GM12878 (cell line): ENCODE measurements at regions not wholly inside any gene's neighbourhood (a gene's known extent, or its start where the extent isn't known, plus 50 kb on each side); places are given as distances from the start of the nearest gene placed in this dataset.

Source experiments
- ATAC-seq: fragments of 200-7000 bp; cut with Tn5 transposase; 3 replicates; pipeline ENCODE4 v1.9.1; 2020; ENCODE audit warnings: mild to moderate bottlenecking, moderate library complexity
- BruUV-seq: library from RNA; stranded (reverse); fragments of 400-500 nt; replicated peaks from 2 replicates; lab custom pipeline; 2021; lab: Mats Ljungman, UMichigan
- CTCF ChIA-PET: fragments of 300-600 bp; sonication (Branson Sonifier 250); formaldehyde crosslinking; extraction: SDS; loops from one replicate; lab custom pipeline; 2021; ENCODE audit warnings: inconsistent platforms; lab: Yijun Ruan, JAX
- POLR2A ChIA-PET: fragments of 350-600 bp; formaldehyde crosslinking; extraction: SDS; loops from one replicate; lab custom pipeline; 2021; ENCODE audit warnings: inconsistent platforms; lab: Charles Lee
- RAD21 ChIA-PET: fragments of 300-600 bp; sonication (Branson Sonifier 250); formaldehyde crosslinking; loops from one replicate; lab custom pipeline; 2023; ENCODE audit warnings: antibody characterized with exemption; ENCODE audit not compliant: unreplicated experiment; lab: Charles Lee
- SMC1A ChIA-PET: fragments of 300-600 bp; sonication (Branson Sonifier 250); formaldehyde crosslinking; loops from one replicate; lab custom pipeline; 2023; ENCODE audit not compliant: unreplicated experiment, uncharacterized antibody; lab: Charles Lee
- DNase-seq: peaks from one replicate; pipeline ENCODE4 v3.0.0-alpha.2; 2011; ENCODE audit warnings: low read depth, low spot score
- FAIRE-seq: peaks from 3 replicates; lab custom pipeline; 2011; peaks lifted over from hg19 to GRCh38; lab: Jason Lieb, UNC
- H2AFZ ChIP-seq: 2 replicates; pipeline ENCODE4 v1.6.0; 2011; ENCODE audit warnings: low read depth, low read length, control low read depth; ENCODE audit not compliant: control insufficient read depth
- H3K27ac ChIP-seq: 2 replicates; pipeline ENCODE4 v1.5.1; 2011; ENCODE audit warnings: control low read depth; ENCODE audit not compliant: control insufficient read depth, insufficient read depth
- H3K27me3 ChIP-seq, 2 experiments: replicated peaks in 1 of 2; 2 replicates each; pipeline versions ENCODE4 v1.6.0 to v1.6.1; 2011; ENCODE audit warnings: low read length in 1 of 2; ENCODE audit not compliant: control insufficient read depth in 2 of 2, insufficient read depth in 2 of 2
- H3K36me3 ChIP-seq, 2 experiments: 2 replicates each; pipeline ENCODE4 v1.5.1; 2011; ENCODE audit warnings: low read length in 1 of 2; ENCODE audit not compliant: control insufficient read depth in 2 of 2, insufficient read depth in 2 of 2
- H3K4me1 ChIP-seq: 2 replicates; pipeline ENCODE4 v1.6.1; 2011; ENCODE audit warnings: mild to moderate bottlenecking, low read length, moderate library complexity, mixed read lengths; ENCODE audit not compliant: control insufficient read depth, insufficient read depth
- H3K4me2 ChIP-seq: 2 replicates; pipeline ENCODE4 v1.6.0; 2011; ENCODE audit warnings: control low read depth; ENCODE audit not compliant: control insufficient read depth, insufficient read depth
- H3K4me3 ChIP-seq: fragments of 200-600 bp; sonication (generic); 2 replicates; pipeline ENCODE4 v1.5.1; 2016
- H3K79me2 ChIP-seq: 2 replicates; pipeline ENCODE4 v1.6.0; 2011; ENCODE audit warnings: low read length; ENCODE audit not compliant: control insufficient read depth, insufficient read depth
- H3K9ac ChIP-seq: 2 replicates; pipeline ENCODE4 v1.8.0; 2011; ENCODE audit warnings: low read length, control low read depth, mixed read lengths; ENCODE audit not compliant: control insufficient read depth, insufficient read depth
- H3K9me3 ChIP-seq: replicated peaks from 3 replicates; pipeline ENCODE4 v1.5.1; 2011; ENCODE audit warnings: mild to moderate bottlenecking, low read length; ENCODE audit not compliant: control insufficient read depth, insufficient read depth
- H4K20me1 ChIP-seq: 2 replicates; pipeline ENCODE4 v1.6.0; 2011; ENCODE audit not compliant: control insufficient read depth, insufficient read depth
- BACH1 ChIP-seq: fragments of 450-650 bp; IDR thresholded peaks from 2 replicates; pipeline ENCODE4 v1.6.1; 2017; ENCODE audit warnings: mild to moderate bottlenecking, borderline replicate concordance
- CBFB ChIP-seq: IDR thresholded peaks from 2 replicates; pipeline ENCODE4 v1.6.1; 2016; ENCODE audit warnings: antibody characterized with exemption, low read depth
- CHD4 ChIP-seq: fragments of 200-600 bp; sonication (generic); IDR thresholded peaks from 2 replicates; pipeline ENCODE4 v1.6.1; 2016; ENCODE audit warnings: mild to moderate bottlenecking
- HCFC1 ChIP-seq: fragments of 150-350 bp; IDR thresholded peaks from 2 replicates; pipeline ENCODE4 v1.6.1; 2014; ENCODE audit warnings: low read length
- JUNB ChIP-seq: IDR thresholded peaks from 2 replicates; pipeline ENCODE4 v1.6.1; 2016; ENCODE audit warnings: antibody characterized with exemption, mild to moderate bottlenecking
- MYC ChIP-seq: IDR thresholded peaks from 2 replicates; pipeline ENCODE4 v1.6.1; 2011; ENCODE audit warnings: mild to moderate bottlenecking, low read length, moderate library complexity, inconsistent platforms; ENCODE audit not compliant: insufficient read depth, insufficient replicate concordance, insufficient read length, severe bottlenecking
- PAX5 ChIP-seq: IDR thresholded peaks from 2 replicates; pipeline ENCODE4 v1.6.1; 2011; ENCODE audit warnings: low read depth, low read length, borderline replicate concordance
- RELA ChIP-seq: fragments of 450-650 bp; IDR thresholded peaks from 2 replicates; pipeline ENCODE4 v1.8.0; 2014; ENCODE audit warnings: borderline replicate concordance; ENCODE audit not compliant: partially characterized antibody
- SIN3A ChIP-seq: IDR thresholded peaks from 2 replicates; pipeline ENCODE4 v1.6.1; 2012; ENCODE audit warnings: low read depth, low read length, improper control_type of control experiment
- SMAD1 ChIP-seq: fragments of 450-650 bp; IDR thresholded peaks from 2 replicates; pipeline ENCODE4 v1.6.1; 2018; ENCODE audit warnings: mild to moderate bottlenecking, low read depth; ENCODE audit not compliant: partially characterized antibody
- SMAD5 ChIP-seq: IDR thresholded peaks from 2 replicates; pipeline ENCODE4 v1.6.1; 2016; ENCODE audit warnings: antibody characterized with exemption, low read depth
- SUPT20H ChIP-seq: IDR thresholded peaks from 2 replicates; pipeline ENCODE4 v1.6.1; 2011; ENCODE audit warnings: low read depth, mild to moderate bottlenecking, low read length, moderate library complexity, borderline replicate concordance; ENCODE audit not compliant: control insufficient read depth
- TBL1XR1 ChIP-seq: IDR thresholded peaks from 2 replicates; pipeline ENCODE4 v1.6.1; 2012; ENCODE audit warnings: low read depth, low read length, improper control_type of control experiment
- WRNIP1 ChIP-seq: IDR thresholded peaks from 2 replicates; pipeline ENCODE4 v1.6.1; 2011; ENCODE audit warnings: low read depth, low read length, improper control_type of control experiment, borderline replicate concordance
- ZNF622 ChIP-seq: fragments of 450-650 bp; IDR thresholded peaks from 2 replicates; pipeline ENCODE4 v1.6.1; 2017; ENCODE audit warnings: mild to moderate bottlenecking, inconsistent platforms
- WGBS: methylation state at CpG from one replicate; pipeline ENCODE4 v1.1.6; 2016; ENCODE audit warnings: low lambda C conversion rate; ENCODE audit not compliant: insufficient replicate concordance, insufficient coverage; ENCODE audit errors: missing lambda C conversion rate; 5-methylcytosine and 5-hydroxymethylcytosine counted together
- in situ Hi-C: fragments of 300-500 bp; cut with MboI; formaldehyde crosslinking; loops from 9 replicates; pipeline ENCODE4 v1.14.3; 2018; ENCODE audit warnings: mixed read lengths
- intact Hi-C: fragments of 100-400 bp; cut with micrococcal nuclease; formaldehyde crosslinking; loops from one replicate; pipeline ENCODE4 v1.14.2; 2022; ENCODE audit not compliant: unreplicated experiment
- TF ChIP-seq, protein P1 (sequence below): fragments of 450-650 bp; IDR thresholded peaks from 2 replicates; pipeline ENCODE4 v1.6.1; 2017; ENCODE audit warnings: mild to moderate bottlenecking, moderate library complexity
- TF ChIP-seq, protein P2 (sequence below): fragments of 450-650 bp; formaldehyde crosslinking; IDR thresholded peaks from 2 replicates; pipeline ENCODE4 v1.4.0; 2020; ENCODE audit warnings: mild to moderate bottlenecking, moderate library complexity

DNA sequence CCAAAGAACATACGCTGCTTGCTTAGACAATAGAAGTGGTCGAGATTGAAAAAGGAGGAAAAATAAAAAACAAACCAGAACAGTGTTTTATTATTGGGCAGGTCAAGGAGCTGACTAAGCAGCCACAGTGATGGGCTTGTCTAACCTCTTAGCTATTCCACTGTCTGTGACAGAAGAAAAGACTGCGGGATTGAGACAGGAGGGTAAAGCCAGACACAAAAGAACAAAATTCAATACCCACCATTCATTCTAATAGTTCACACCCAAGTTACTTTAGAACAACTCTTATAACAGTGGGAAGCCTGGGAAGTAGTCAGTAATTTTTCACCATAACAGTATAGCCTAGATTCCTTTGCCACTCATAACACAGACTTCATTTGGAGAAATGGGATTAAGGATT, 435.4 kb downstream of the MFSD1 start (continued):
- TF ChIP-seq RELA, result no peak
- TF ChIP-seq HCFC1, result no peak
- no peak for TF ChIP-seq MYC
- TF ChIP-seq, all 136 proteins: peak for 0

DNA sequence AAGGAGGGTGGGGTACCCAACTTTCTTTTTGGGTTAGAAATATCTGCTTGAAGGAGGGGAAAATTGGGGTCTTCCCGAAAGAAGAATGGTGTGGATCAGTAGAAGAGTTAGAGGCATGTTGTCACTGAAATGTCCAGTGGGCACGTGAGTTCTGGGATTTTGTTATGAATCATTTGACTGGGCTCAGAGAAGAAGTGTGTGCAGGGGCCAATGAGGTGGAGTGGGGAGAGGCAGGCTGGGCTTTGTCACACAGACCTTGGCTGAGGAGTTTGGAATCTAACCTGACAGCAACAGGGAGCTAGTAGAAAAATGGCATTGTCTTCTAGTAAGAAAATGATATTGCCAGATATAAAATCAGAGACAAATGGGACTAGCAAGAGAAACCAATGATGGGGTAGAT, 436.8 kb downstream of the MFSD1 start:
- FAIRE-seq (no peak), DNase-seq (no peak), ATAC-seq (no peak)
- H3K4me1 ChIP-seq, result no peaks in the 10 kb centered on the region
- H3K27me3 ChIP-seq, result no peaks in the 10 kb centered on the region
- H3K79me2 ChIP-seq, result no peaks in the 10 kb centered on the region
- no TSS peak for BruUV-seq
- in situ Hi-C loops, result no loop called here
- no peaks in the 10 kb centered on the region for H4K20me1 ChIP-seq
- intact Hi-C loops, result no loop called here
- ChIA-PET CTCF (no interaction called here), SMC1A (interaction anchor here (2.1 kb wide), 1 partner anchor 11 kb away, joined by 6 read pairs; no protein-coding TSS in a partner anchor), POLR2A (no interaction called here), RAD21 (no interaction called here)
- H3K4me2 ChIP-seq, result no peak overlapping the region
- no peaks in the 10 kb centered on the region for H3K9me3 ChIP-seq
- no peak overlapping the region for H3K4me3 ChIP-seq
- H3K9ac ChIP-seq, result no peak overlapping the region
- H3K36me3 ChIP-seq, result no peaks in the 10 kb centered on the region
- H3K27ac ChIP-seq, result no peak overlapping the region
- H2AFZ ChIP-seq, result no peak overlapping the region
- 0% methylated on average over 2 of the region's 2 CpGs for WGBS
- TF ChIP-seq PAX5 (no peak), SIN3A (no peak), MYC (no peak), CBFB (no peak), SMAD5 (no peak), SMAD1 (no peak), BACH1 (no peak), JUNB (no peak), WRNIP1 (no peak), CHD4 (no peak), SUPT20H (no peak), TBL1XR1 (no peak), ZNF622 (no peak)
- TF ChIP-seq, protein P1, sequence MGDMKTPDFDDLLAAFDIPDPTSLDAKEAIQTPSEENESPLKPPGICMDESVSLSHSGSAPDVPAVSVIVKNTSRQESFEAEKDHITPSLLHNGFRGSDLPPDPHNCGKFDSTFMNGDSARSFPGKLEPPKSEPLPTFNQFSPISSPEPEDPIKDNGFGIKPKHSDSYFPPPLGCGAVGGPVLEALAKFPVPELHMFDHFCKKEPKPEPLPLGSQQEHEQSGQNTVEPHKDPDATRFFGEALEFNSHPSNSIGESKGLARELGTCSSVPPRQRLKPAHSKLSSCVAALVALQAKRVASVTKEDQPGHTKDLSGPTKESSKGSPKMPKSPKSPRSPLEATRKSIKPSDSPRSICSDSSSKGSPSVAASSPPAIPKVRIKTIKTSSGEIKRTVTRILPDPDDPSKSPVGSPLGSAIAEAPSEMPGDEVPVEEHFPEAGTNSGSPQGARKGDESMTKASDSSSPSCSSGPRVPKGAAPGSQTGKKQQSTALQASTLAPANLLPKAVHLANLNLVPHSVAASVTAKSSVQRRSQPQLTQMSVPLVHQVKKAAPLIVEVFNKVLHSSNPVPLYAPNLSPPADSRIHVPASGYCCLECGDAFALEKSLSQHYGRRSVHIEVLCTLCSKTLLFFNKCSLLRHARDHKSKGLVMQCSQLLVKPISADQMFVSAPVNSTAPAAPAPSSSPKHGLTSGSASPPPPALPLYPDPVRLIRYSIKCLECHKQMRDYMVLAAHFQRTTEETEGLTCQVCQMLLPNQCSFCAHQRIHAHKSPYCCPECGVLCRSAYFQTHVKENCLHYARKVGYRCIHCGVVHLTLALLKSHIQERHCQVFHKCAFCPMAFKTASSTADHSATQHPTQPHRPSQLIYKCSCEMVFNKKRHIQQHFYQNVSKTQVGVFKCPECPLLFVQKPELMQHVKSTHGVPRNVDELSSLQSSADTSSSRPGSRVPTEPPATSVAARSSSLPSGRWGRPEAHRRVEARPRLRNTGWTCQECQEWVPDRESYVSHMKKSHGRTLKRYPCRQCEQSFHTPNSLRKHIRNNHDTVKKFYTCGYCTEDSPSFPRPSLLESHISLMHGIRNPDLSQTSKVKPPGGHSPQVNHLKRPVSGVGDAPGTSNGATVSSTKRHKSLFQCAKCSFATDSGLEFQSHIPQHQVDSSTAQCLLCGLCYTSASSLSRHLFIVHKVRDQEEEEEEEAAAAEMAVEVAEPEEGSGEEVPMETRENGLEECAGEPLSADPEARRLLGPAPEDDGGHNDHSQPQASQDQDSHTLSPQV, result no peak
- TF ChIP-seq, protein P2, sequence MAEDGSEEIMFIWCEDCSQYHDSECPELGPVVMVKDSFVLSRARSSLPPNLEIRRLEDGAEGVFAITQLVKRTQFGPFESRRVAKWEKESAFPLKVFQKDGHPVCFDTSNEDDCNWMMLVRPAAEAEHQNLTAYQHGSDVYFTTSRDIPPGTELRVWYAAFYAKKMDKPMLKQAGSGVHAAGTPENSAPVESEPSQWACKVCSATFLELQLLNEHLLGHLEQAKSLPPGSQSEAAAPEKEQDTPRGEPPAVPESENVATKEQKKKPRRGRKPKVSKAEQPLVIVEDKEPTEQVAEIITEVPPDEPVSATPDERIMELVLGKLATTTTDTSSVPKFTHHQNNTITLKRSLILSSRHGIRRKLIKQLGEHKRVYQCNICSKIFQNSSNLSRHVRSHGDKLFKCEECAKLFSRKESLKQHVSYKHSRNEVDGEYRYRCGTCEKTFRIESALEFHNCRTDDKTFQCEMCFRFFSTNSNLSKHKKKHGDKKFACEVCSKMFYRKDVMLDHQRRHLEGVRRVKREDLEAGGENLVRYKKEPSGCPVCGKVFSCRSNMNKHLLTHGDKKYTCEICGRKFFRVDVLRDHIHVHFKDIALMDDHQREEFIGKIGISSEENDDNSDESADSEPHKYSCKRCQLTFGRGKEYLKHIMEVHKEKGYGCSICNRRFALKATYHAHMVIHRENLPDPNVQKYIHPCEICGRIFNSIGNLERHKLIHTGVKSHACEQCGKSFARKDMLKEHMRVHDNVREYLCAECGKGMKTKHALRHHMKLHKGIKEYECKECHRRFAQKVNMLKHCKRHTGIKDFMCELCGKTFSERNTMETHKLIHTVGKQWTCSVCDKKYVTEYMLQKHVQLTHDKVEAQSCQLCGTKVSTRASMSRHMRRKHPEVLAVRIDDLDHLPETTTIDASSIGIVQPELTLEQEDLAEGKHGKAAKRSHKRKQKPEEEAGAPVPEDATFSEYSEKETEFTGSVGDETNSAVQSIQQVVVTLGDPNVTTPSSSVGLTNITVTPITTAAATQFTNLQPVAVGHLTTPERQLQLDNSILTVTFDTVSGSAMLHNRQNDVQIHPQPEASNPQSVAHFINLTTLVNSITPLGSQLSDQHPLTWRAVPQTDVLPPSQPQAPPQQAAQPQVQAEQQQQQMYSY (CRISPR knock-in tag), result no peak
